HFF-Myc (cell line): ENCODE measurements at regions not wholly inside any gene's neighbourhood (a gene's known extent, or its start where the extent isn't known, plus 50 kb on each side); places are given as distances from the start of the nearest gene placed in this dataset.

Source experiments
- DNase-seq: peaks from one replicate; pipeline ENCODE4 v3.0.0-alpha.2; 2011; ENCODE audit warnings: low read depth; ENCODE audit errors: extremely low read depth
- H3K4me3 ChIP-seq: replicated peaks from 2 replicates; pipeline ENCODE4 v1.5.1; 2011; ENCODE audit warnings: low read depth, mild to moderate bottlenecking, control low read depth, low read length
- TF ChIP-seq, protein P1 (sequence below): IDR thresholded peaks from 2 replicates; pipeline ENCODE4 v1.5.1; 2012; ENCODE audit warnings: mild to moderate bottlenecking, low read depth, low read length, control low read depth; ENCODE audit errors: missing control alignments

DNA sequence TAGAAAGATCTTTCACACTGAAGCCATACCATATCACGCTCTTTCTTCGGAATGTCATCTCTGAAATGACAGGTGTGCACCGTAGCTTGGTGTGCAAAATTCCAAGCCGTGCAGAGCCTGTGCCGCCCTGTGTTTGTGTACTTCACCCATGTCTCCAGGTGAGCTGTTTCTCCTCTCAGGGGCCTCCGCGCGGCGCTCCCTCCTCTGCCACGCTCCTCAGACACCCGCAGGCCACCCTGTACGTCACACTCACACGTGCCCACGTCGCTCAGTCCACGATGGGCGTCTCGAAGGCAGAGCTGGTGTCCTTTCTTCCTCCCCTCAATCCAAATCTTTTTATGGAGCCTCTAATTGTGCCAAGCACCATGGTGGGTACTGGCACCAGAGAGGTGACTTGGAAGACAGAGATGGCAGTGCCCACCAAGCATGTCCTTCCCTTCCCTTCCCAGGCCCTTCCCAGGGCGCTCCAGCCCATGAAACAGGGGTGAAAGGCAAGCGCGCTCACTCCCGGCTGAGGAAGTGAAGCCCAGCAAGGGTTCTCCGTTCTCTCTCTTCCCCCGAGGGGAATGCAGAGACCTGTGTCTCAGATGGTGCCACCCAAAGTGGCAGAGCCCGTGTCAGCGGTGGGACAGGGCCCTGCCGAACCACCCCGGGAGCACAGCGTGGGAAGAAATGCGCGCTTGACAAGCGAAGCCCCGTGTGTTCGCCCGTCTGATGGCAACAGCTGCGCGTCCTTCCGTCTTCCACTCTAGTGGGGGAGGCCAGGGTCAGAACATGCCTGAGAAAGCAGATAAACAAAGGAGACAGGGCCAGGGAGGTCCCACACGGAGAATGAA, 292.5 kb upstream of the SHH start:
- TF ChIP-seq, protein P1, sequence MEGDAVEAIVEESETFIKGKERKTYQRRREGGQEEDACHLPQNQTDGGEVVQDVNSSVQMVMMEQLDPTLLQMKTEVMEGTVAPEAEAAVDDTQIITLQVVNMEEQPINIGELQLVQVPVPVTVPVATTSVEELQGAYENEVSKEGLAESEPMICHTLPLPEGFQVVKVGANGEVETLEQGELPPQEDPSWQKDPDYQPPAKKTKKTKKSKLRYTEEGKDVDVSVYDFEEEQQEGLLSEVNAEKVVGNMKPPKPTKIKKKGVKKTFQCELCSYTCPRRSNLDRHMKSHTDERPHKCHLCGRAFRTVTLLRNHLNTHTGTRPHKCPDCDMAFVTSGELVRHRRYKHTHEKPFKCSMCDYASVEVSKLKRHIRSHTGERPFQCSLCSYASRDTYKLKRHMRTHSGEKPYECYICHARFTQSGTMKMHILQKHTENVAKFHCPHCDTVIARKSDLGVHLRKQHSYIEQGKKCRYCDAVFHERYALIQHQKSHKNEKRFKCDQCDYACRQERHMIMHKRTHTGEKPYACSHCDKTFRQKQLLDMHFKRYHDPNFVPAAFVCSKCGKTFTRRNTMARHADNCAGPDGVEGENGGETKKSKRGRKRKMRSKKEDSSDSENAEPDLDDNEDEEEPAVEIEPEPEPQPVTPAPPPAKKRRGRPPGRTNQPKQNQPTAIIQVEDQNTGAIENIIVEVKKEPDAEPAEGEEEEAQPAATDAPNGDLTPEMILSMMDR, result no peak

DNA sequence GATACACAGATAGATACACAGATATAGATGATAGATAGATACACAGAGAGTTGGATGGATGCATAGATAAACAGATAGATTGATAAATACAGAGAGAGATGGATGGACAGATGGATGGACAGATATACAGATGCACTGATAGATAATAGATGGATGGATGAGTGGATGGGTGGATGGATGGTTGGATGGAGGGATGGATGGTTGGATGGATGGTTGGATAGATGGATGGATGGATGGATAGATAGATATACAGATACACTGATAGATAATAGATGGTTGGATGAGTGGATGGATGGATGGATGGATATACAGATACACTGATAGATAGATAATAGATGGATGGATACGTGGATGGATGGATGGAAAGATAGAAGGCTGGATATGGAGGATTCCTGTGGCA, 290.0 kb upstream of the SHH start:
- H3K4me3 ChIP-seq, result no peak overlapping the region
- TF ChIP-seq, protein P1, result no peak
- no peak for DNase-seq

More for the DNA sequence above, 292.5 kb upstream of the SHH start:
- DNase-seq, result no peak
- no peak overlapping the region for H3K4me3 ChIP-seq

DNA sequence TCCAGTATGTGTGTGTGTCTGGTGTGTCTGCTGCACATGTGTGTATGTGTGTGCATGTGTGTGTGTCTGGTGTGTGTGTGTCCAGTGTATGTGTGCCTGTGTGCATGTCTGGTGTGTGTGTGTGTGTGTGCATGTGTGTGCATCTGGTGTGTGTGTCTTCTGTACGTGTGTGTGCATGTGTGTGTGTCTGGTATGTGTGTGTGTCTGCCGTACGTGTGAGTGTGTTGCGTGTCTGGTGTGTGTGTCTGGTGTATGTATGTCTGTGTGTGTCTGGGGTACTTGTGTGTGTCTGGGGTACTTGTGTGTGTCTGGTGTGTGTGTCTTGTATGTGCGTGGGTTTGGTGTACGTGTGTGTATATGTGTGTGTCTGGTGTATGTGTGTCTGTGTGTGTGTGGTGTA, 289.1 kb upstream of the SHH start:
- TF ChIP-seq, protein P1, result no peak
- H3K4me3 ChIP-seq, result no peak overlapping the region
- DNase-seq, result no peak

DNA sequence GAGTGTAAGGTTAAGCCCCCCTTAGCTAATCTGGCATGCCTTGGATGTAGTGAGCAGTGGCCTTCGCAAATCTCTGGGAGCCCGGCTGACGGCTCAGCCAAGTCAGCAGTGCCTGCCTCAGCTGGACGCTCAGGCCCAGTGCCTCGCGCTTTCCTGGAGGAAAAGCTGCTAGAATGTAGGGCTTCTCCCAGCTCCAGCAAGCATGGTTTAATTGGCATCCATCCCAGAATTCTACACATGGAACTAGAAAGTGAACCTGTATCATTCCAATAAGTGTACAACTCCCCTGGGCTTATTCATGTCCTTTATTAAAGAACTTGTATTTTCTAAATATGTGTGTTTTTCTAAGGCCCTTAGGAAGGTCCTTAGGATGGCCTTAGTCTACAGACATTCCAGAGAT, 287.8 kb upstream of the SHH start:
- H3K4me3 ChIP-seq, result no peak overlapping the region
- DNase-seq, result no peak
- TF ChIP-seq, protein P1, result no peak

DNA sequence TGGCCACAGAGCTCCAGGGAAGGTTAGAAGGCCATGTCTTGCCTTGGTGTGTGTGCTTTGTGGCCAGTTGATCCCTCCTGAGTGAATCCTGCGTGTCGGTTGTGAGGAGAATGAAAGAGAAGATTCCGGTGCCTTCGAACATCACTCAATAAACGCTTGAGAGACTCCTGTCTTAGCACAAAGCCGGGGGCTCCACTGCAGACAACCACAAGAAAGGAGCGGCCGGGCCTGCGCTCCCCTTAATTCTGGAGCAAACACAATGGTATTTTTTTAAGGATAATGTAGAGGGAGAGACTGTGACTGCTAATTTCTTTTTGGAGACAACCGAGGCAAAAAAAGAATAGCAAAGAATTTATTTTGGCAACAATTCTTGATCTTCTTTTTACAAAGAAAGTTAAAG, 286.8 kb upstream of the SHH start:
- H3K4me3 ChIP-seq, result no peak overlapping the region
- TF ChIP-seq, protein P1, result no peak
- no peak for DNase-seq

DNA sequence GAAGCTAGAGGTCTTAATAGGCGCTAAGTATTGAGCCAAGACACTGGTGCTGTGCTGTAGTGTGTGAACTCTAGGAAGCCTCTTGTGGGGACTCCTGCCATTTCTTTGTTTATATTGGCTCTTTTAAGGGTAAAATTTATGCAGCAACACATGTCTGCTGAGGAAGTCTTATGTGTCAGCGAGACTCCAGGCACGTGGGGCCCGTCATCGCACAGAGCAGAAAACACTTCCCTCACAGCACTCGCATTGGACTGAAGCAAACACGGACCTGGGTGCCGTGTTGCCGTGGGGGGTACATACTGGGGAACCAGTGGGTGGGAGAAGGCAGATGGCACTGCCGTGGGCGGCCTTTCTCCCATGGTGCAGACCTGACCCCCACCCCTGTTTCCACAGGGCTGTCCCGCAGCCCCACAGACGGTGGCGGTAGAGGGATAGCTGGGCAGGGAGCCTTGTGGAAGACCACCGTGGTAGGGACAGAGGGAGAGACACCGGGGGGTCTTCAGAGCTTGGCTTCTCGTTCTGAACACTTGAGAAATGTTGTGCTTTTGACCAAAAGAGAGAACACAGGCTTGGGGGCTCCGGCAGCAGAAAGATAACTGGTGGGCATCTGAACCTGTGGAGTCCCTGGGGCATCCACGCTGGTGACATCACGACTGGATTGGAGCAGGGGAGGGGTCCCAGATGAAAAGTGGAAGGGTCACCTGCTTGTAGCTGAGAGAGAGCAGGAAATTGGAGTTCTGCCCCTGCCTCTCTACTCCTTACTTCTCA, 284.7 kb upstream of the SHH start:
- DNase-seq, result no peak
- TF ChIP-seq, protein P1, result no peak
- H3K4me3 ChIP-seq, result no peak overlapping the region
